Body of pancreas (tissue), 4 donors: ENCODE measurements at regions not wholly inside any gene's neighbourhood (a gene's known extent, or its start where the extent isn't known, plus 50 kb on each side); places are given as distances from the start of the nearest gene placed in this dataset.

Experiments
- CTCF ChIP-seq, 7 experiments: fragments of 450-650 bp in 4 of 7; fragments of 200-600 bp in 3 of 7; sonication (generic) in 3 of 7; IDR thresholded peaks; one replicate each; pipeline ENCODE4 v1.5.1; 2016 to 2019; ENCODE audit warnings: antibody characterized with exemption in 7 of 7
- POLR2A ChIP-seq, 3 donors: fragments of 450-650 bp; IDR thresholded peaks; one replicate each; pipeline ENCODE4 v1.6.1; 2016; ENCODE audit warnings: antibody characterized with exemption in 3 of 3, mild to moderate bottlenecking in 2 of 3

GRCh38 chr18:10077986-10078385 is 164.2 kb downstream of the VAPA start:
- TF ChIP-seq POLR2A (IDR thresholded peaks at IDR 0.05) (no peak), CTCF (IDR thresholded peaks at IDR 0.05) (no peak)
